ENCODE measurements at regions not wholly inside any gene's neighbourhood (a gene's known extent, or its start where the extent isn't known, plus 50 kb on each side); places are given as distances from the start of the nearest gene placed in this dataset.

DNA sequence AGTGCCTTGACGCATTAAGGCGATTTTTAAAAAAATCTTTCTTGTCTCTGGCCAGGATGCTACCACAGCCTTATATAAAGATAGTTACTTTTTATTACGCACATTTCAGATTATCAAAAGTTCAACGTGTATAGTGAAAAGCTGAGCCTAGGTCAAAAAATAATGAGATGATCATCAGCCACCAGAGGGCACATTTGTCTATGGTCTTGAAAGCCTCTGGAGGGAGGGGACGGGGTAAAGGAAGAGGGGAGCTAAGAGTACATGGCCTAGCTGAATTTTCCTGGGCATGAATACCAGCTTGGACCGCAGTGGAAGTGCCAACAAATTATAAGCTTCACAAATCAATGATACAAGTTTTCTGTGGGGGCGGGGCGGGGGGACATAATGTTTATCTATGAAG lies 285.9 kb upstream of the SMIM30 start:
- Histone ChIP-seq H3K27me3 (ENCODE audit: control insufficient read depth, insufficient read depth, low read length) (no peaks in the 10 kb centered on the region), H3K4me3 (ENCODE audit: low read depth, low read length) (no peak overlapping the region), H3K36me3 (ENCODE audit: control insufficient read depth, insufficient read depth, low read length) (no peaks in the 10 kb centered on the region)
- DNase-seq (ENCODE audit: low read depth) (peak; percentile 7), FAIRE-seq (no peak)
- peak; percentile 32 for TF ChIP-seq CTCF (IDR thresholded peaks at IDR 0.05; ENCODE audit: insufficient read depth, low read length, severe bottlenecking)

GRCh38 chr7:113402482-113402881 lies 284.1 kb upstream of the SMIM30 start:
- Histone ChIP-seq H3K27me3 (ENCODE audit: control insufficient read depth, insufficient read depth, low read length) (no peaks in the 10 kb centered on the region), H3K4me3 (ENCODE audit: low read depth, low read length) (no peak overlapping the region), H3K36me3 (ENCODE audit: control insufficient read depth, insufficient read depth, low read length) (no peaks in the 10 kb centered on the region)
- no peak for FAIRE-seq
- no peak for DNase-seq (ENCODE audit: low read depth)
- no peak for TF ChIP-seq CTCF (IDR thresholded peaks at IDR 0.05; ENCODE audit: insufficient read depth, low read length, severe bottlenecking)

- Histone ChIP-seq H3K27me3 (ENCODE audit: control insufficient read depth, insufficient read depth, low read length) (no peaks in the 10 kb centered on the region), H3K4me3 (ENCODE audit: low read depth, low read length) (no peak overlapping the region), H3K36me3 (ENCODE audit: control insufficient read depth, insufficient read depth, low read length) (no peaks in the 10 kb centered on the region)
- no peak for TF ChIP-seq CTCF (IDR thresholded peaks at IDR 0.05; ENCODE audit: insufficient read depth, low read length, severe bottlenecking)
- DNase-seq (ENCODE audit: low read depth) (no peak), FAIRE-seq (no peak)
Observed at GRCh38 chr7:113402005-113402404, 283.7 kb upstream of the SMIM30 start.

DNA sequence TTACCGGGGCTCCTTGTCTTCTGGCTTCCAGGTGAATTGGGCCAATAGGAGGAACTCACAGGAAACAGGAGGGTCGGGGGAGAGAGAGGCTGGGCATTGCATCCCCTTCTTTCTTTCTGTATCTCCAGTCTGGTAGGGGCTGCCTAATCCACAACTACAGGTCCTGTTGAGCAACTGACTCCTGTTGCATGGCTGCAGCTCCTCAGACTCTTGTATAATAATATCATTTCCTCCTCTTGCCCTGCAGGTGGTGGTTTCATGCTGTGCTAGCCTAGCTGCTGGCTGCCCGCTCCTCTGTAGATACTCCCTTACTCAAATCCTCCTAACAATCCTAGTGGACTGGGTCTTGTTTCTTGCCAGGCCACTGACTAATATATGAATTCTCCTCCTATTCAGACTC lies 276.5 kb upstream of the SMIM30 start:
- Histone ChIP-seq H3K27me3 (ENCODE audit: control insufficient read depth, insufficient read depth, low read length) (no peaks in the 10 kb centered on the region), H3K4me3 (ENCODE audit: low read depth, low read length) (no peak overlapping the region), H3K36me3 (ENCODE audit: control insufficient read depth, insufficient read depth, low read length) (no peaks in the 10 kb centered on the region)
- no peak for DNase-seq (ENCODE audit: low read depth)
- FAIRE-seq = no peak
- TF ChIP-seq CTCF (IDR thresholded peaks at IDR 0.05; ENCODE audit: insufficient read depth, low read length, severe bottlenecking) = no peak

GRCh38 chr7:113392841-113393540 lies 274.6 kb upstream of the SMIM30 start:
- Histone ChIP-seq H3K27me3 (ENCODE audit: control insufficient read depth, insufficient read depth, low read length) (no peaks in the 10 kb centered on the region), H3K36me3 (ENCODE audit: control insufficient read depth, insufficient read depth, low read length) (no peaks in the 10 kb centered on the region), H3K4me3 (ENCODE audit: low read depth, low read length) (no peak overlapping the region)
- TF ChIP-seq CTCF (IDR thresholded peaks at IDR 0.05; ENCODE audit: insufficient read depth, low read length, severe bottlenecking) = no peak
- no peak for FAIRE-seq
- no peak for DNase-seq (ENCODE audit: low read depth)

GRCh38 chr7:113392421-113392820 lies 274.1 kb upstream of the SMIM30 start:
- H3K36me3 ChIP-seq (ENCODE audit: control insufficient read depth, insufficient read depth, low read length) = no peaks in the 10 kb centered on the region
- no peak overlapping the region for H3K4me3 ChIP-seq (ENCODE audit: low read depth, low read length)
- no peak for DNase-seq (ENCODE audit: low read depth)
- no peaks in the 10 kb centered on the region for H3K27me3 ChIP-seq (ENCODE audit: control insufficient read depth, insufficient read depth, low read length)
- FAIRE-seq = no peak
- TF ChIP-seq CTCF (IDR thresholded peaks at IDR 0.05; ENCODE audit: insufficient read depth, low read length, severe bottlenecking) = no peak
